ENCODE measurements at regions not wholly inside any gene's neighbourhood (a gene's known extent, or its start where the extent isn't known, plus 50 kb on each side); places are given as distances from the start of the nearest gene placed in this dataset.

GRCh38 chr6:43937236-43938177, 167.5 kb downstream of the VEGFA start:
- H3K4me1 Mint-ChIP-seq (ENCODE audit: low read depth): peaks cover 5% of the 10 kb centered on the region
- peaks cover 7% of the 10 kb centered on the region for H3K27me3 Mint-ChIP-seq (ENCODE audit: low read depth)
- no peak overlapping the region for H3K4me3 Mint-ChIP-seq (ENCODE audit: unreplicated experiment)
- H3K36me3 Mint-ChIP-seq (ENCODE audit: low read depth): no peaks in the 10 kb centered on the region
- TF ChIP-seq CTCF (IDR thresholded peaks at IDR 0.05): no peak
- no peaks in the 10 kb centered on the region for H3K9me3 Mint-ChIP-seq (ENCODE audit: low read depth)
- no peak for DNase-seq (ENCODE audit: low spot score)
- no peak overlapping the region for H3K27ac Mint-ChIP-seq (ENCODE audit: unreplicated experiment)

DNA sequence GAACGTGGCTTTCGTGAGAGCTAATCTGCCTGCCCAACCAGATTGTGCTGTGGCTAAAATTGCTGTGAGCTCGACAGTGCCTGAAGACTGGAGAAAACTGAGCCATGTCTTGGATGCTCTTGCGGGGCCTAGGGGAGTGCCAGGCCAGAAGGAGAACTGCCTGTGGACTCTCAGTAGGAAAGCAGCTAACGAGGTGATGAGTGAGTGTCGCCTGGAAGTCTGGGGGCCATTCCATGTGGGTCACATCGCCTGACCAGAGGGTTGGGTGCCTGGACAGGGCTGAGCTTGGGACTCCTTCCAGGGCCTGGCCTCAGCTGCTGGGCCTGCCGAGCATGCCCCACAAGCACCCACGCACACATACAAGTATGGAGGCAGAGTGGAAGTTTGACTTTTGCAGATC, 166.5 kb downstream of the VEGFA start:
- H3K27ac Mint-ChIP-seq (ENCODE audit: unreplicated experiment): no peak overlapping the region
- H3K9me3 Mint-ChIP-seq (ENCODE audit: low read depth): no peaks in the 10 kb centered on the region
- peaks cover 5% of the 10 kb centered on the region for H3K4me1 Mint-ChIP-seq (ENCODE audit: low read depth)
- no peaks in the 10 kb centered on the region for H3K36me3 Mint-ChIP-seq (ENCODE audit: low read depth)
- no peak for TF ChIP-seq CTCF (IDR thresholded peaks at IDR 0.05)
- no peak overlapping the region for H3K4me3 Mint-ChIP-seq (ENCODE audit: unreplicated experiment)
- DNase-seq (ENCODE audit: low spot score): no peak
- peaks cover 7% of the 10 kb centered on the region for H3K27me3 Mint-ChIP-seq (ENCODE audit: low read depth)

GRCh38 chr6:43935921-43936439, 166.0 kb downstream of the VEGFA start:
- peaks cover 7% of the 10 kb centered on the region for H3K27me3 Mint-ChIP-seq (ENCODE audit: low read depth)
- H3K4me3 Mint-ChIP-seq (ENCODE audit: unreplicated experiment): no peak overlapping the region
- H3K27ac Mint-ChIP-seq (ENCODE audit: unreplicated experiment): no peak overlapping the region
- H3K4me1 Mint-ChIP-seq (ENCODE audit: low read depth): peaks cover 5% of the 10 kb centered on the region
- no peaks in the 10 kb centered on the region for H3K36me3 Mint-ChIP-seq (ENCODE audit: low read depth)
- H3K9me3 Mint-ChIP-seq (ENCODE audit: low read depth): no peaks in the 10 kb centered on the region
- DNase-seq (ENCODE audit: low spot score): no peak
- no peak for TF ChIP-seq CTCF (IDR thresholded peaks at IDR 0.05)

- Mint-ChIP-seq H3K4me1 (ENCODE audit: low read depth) (peaks cover 5% of the 10 kb centered on the region), H3K27ac (ENCODE audit: unreplicated experiment) (no peak overlapping the region), H3K27me3 (ENCODE audit: low read depth) (peaks cover 7% of the 10 kb centered on the region), H3K4me3 (ENCODE audit: unreplicated experiment) (no peak overlapping the region), H3K9me3 (ENCODE audit: low read depth) (no peaks in the 10 kb centered on the region), H3K36me3 (ENCODE audit: low read depth) (no peaks in the 10 kb centered on the region)
- no peak for DNase-seq (ENCODE audit: low spot score)
- TF ChIP-seq CTCF (IDR thresholded peaks at IDR 0.05): no peak
Measured at GRCh38 chr6:43934803-43935602, 165.0 kb downstream of the VEGFA start.

- no peak for TF ChIP-seq CTCF (IDR thresholded peaks at IDR 0.05)
- no peak overlapping the region for H3K4me3 Mint-ChIP-seq (ENCODE audit: unreplicated experiment)
- no peak overlapping the region for H3K27ac Mint-ChIP-seq (ENCODE audit: unreplicated experiment)
- no peaks in the 10 kb centered on the region for H3K9me3 Mint-ChIP-seq (ENCODE audit: low read depth)
- H3K4me1 Mint-ChIP-seq (ENCODE audit: low read depth): peaks cover 5% of the 10 kb centered on the region
- DNase-seq (ENCODE audit: low spot score): no peak
- no peaks in the 10 kb centered on the region for H3K36me3 Mint-ChIP-seq (ENCODE audit: low read depth)
- peaks cover 7% of the 10 kb centered on the region for H3K27me3 Mint-ChIP-seq (ENCODE audit: low read depth)
Measured at GRCh38 chr6:43934183-43934802, 164.3 kb downstream of the VEGFA start.

Data from chondrocyte (in vitro differentiated cells).